PC-3 (cell line): ENCODE measurements at regions not wholly inside any gene's neighbourhood (a gene's known extent, or its start where the extent isn't known, plus 50 kb on each side); places are given as distances from the start of the nearest gene placed in this dataset.

Experiments
- ATAC-seq: fragments of 200-7000 bp; cut with Tn5 transposase; 2 replicates; pipeline ENCODE4 v1.9.1; 2020; ENCODE audit warnings: mild to moderate bottlenecking, moderate library complexity
- BruUV-seq: library from RNA; stranded (reverse); fragments of 400-500 nt; replicated peaks from 2 replicates; lab custom pipeline; 2021; lab: Mats Ljungman, UMichigan
- CTCF ChIA-PET: fragments of 300-600 bp; sonication (Branson Sonifier 250); formaldehyde crosslinking; loops from one replicate; lab custom pipeline; 2022; ENCODE audit warnings: antibody characterized with exemption; lab: Charles Lee
- POLR2A ChIA-PET: fragments of 300-600 bp; sonication (Branson Sonifier 250); formaldehyde crosslinking; loops from one replicate; lab custom pipeline; 2022; ENCODE audit warnings: antibody characterized with exemption; ENCODE audit not compliant: unreplicated experiment; lab: Charles Lee
- DNase-seq: peaks from one replicate; pipeline ENCODE4 v3.0.0-alpha.2; 2015
- H2AFZ ChIP-seq: fragments of 300-600 bp; sonication (generic); 2 replicates; pipeline ENCODE4 v1.6.0; 2016; ENCODE audit warnings: antibody characterized with exemption, low read length
- H3F3A ChIP-seq: fragments of 300-600 bp; sonication (generic); one replicate; pipeline ENCODE4 v1.6.0; 2017; ENCODE audit warnings: antibody characterized with exemption, low read length, control low read depth, mild to moderate bottlenecking; ENCODE audit not compliant: unreplicated experiment
- H3K27ac ChIP-seq: fragments of 300-600 bp; sonication (generic); 2 replicates; pipeline ENCODE4 v1.5.1; 2016; ENCODE audit warnings: mild to moderate bottlenecking, low read length
- H3K27me3 ChIP-seq: fragments of 300-600 bp; sonication (generic); 2 replicates; pipeline ENCODE4 v1.6.1; 2016; ENCODE audit warnings: low read length, mixed read lengths
- H3K36me3 ChIP-seq: fragments of 300-600 bp; sonication (generic); 2 replicates; pipeline ENCODE4 v1.6.1; 2016; ENCODE audit warnings: low read depth, mixed run types, low read length, mixed read lengths
- H3K4me1 ChIP-seq: fragments of 300-600 bp; sonication (generic); 2 replicates; pipeline ENCODE4 v1.5.1; 2016; ENCODE audit warnings: low read length; ENCODE audit not compliant: insufficient read depth
- H3K4me2 ChIP-seq: fragments of 300-600 bp; sonication (generic); 2 replicates; pipeline ENCODE4 v1.6.0; 2016; ENCODE audit warnings: low read length
- H3K4me3 ChIP-seq: fragments of 300-600 bp; sonication (generic); 2 replicates; pipeline ENCODE4 v1.5.1; 2016; ENCODE audit warnings: mild to moderate bottlenecking, low read length, mixed read lengths
- H3K79me2 ChIP-seq: fragments of 300-600 bp; sonication (generic); 2 replicates; pipeline ENCODE4 v1.6.1; 2017; ENCODE audit warnings: low read length, mixed read lengths
- H3K9ac ChIP-seq: fragments of 300-600 bp; sonication (generic); 2 replicates; pipeline ENCODE4 v1.6.0; 2016; ENCODE audit warnings: mild to moderate bottlenecking, low read length
- H3K9me2 ChIP-seq: fragments of 300-600 bp; sonication (generic); replicated peaks from 2 replicates; pipeline ENCODE4 v1.6.1; 2016; ENCODE audit warnings: mixed run types, low read length, mixed read lengths
- H3K9me3 ChIP-seq: fragments of 300-600 bp; sonication (generic); 2 replicates; pipeline ENCODE4 v1.6.1; 2016; ENCODE audit warnings: low read length, mixed read lengths
- H4K20me1 ChIP-seq: fragments of 300-600 bp; sonication (generic); 2 replicates; pipeline ENCODE4 v1.6.1; 2016; ENCODE audit warnings: low read length, mixed read lengths
- CTCF ChIP-seq: fragments of 300-600 bp; sonication (generic); conservative IDR thresholded peaks from 2 replicates; pipeline ENCODE4 v1.5.1; 2017; ENCODE audit warnings: antibody characterized with exemption, low read depth, mild to moderate bottlenecking, low read length
- EZH2 ChIP-seq: fragments of 300-600 bp; sonication (generic); IDR thresholded peaks from one replicate; pipeline ENCODE4 v1.6.1; 2017; ENCODE audit warnings: antibody characterized with exemption, mild to moderate bottlenecking, low read length; ENCODE audit not compliant: unreplicated experiment
- EZH2phosphoT487 ChIP-seq: fragments of 300-600 bp; sonication (generic); IDR thresholded peaks from 2 replicates; pipeline ENCODE4 v1.6.1; 2018; ENCODE audit warnings: mild to moderate bottlenecking, antibody characterized with exemption, low read length, borderline replicate concordance
- intact Hi-C: fragments of 100-400 bp; cut with micrococcal nuclease; formaldehyde crosslinking; loops from 2 replicates; pipeline ENCODE4 v1.9.0; 2023

DNA sequence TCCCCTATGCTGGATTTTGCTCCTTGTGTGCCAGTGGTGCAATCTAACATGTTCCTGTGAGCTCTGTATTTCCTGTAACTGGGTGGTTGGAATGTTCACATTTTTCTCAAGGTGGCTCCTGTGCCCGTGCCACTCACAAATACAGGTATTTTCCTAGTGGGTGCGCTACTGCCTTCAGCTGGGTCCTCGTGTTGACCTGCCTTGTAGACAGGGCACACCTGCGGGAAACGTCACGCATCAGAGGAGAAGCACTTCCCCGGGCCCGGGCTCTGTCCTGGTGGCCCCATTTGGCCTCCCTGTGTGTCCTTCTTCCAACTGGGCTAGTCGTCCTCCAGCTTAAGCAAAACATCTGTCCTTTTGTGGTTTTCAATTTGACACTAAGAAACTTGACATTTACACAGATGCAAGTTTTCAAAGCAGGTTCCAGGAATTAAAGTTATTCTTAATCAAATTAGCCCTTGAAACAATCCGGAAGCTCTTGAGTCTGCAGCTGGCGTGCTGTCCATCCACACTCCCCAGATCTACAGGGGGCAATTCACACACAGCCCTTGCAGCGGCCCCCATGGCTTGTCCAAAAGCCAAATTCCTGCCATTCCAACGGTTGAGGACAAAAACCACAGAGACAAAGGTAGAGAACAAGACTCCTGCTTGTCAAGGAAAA, 275.1 kb downstream of the CDC5L start:
- no peak overlapping the region for H3K4me2 ChIP-seq
- POLR2A ChIA-PET, result no interaction called here
- H3K27ac ChIP-seq, result no peak overlapping the region

GRCh38 chr6:44663860-44664634, 276.5 kb downstream of the CDC5L start:
- Histone ChIP-seq H3K4me3 (no peak overlapping the region), H3K4me1 (no peaks in the 10 kb centered on the region), H3K36me3 (no peaks in the 10 kb centered on the region), H3K27ac (no peak overlapping the region), H4K20me1 (no peaks in the 10 kb centered on the region), H3K27me3 (no peaks in the 10 kb centered on the region), H3F3A (no peaks in the 10 kb centered on the region), H3K4me2 (no peak overlapping the region), H3K79me2 (no peaks in the 10 kb centered on the region), H3K9ac (no peak overlapping the region), H3K9me3 (no peaks in the 10 kb centered on the region), H3K9me2 (no peaks in the 10 kb centered on the region), H2AFZ (no peak overlapping the region)
- no peak for TF ChIP-seq EZH2phosphoT487
- no peak for TF ChIP-seq EZH2
- no peak for TF ChIP-seq CTCF
- no peak for ATAC-seq
- CTCF ChIA-PET, result no interaction called here
- intact Hi-C loops, result no loop called here
- POLR2A ChIA-PET, result interaction anchor here (0.6 kb wide), 1 partner anchor 58 kb away, joined by 7 read pairs; no protein-coding TSS in a partner anchor
- DNase-seq, result no peak
- no TSS peak for BruUV-seq

More for the DNA sequence above, 275.1 kb downstream of the CDC5L start:
- Histone ChIP-seq H3K4me1 (no peaks in the 10 kb centered on the region), H3K4me3 (no peak overlapping the region), H3K9me2 (no peaks in the 10 kb centered on the region), H3K27me3 (no peaks in the 10 kb centered on the region), H3K9ac (no peak overlapping the region), H3K79me2 (no peaks in the 10 kb centered on the region), H2AFZ (no peak overlapping the region), H3K9me3 (no peaks in the 10 kb centered on the region), H3F3A (no peaks in the 10 kb centered on the region), H4K20me1 (no peaks in the 10 kb centered on the region), H3K36me3 (no peaks in the 10 kb centered on the region)
- no peak for ATAC-seq
- intact Hi-C loops, result no loop called here
- TF ChIP-seq EZH2, result no peak
- TF ChIP-seq EZH2phosphoT487, result no peak
- no peak for TF ChIP-seq CTCF
- CTCF ChIA-PET, result no interaction called here
- BruUV-seq, result no TSS peak
- DNase-seq, result no peak

- Histone ChIP-seq H4K20me1 (no peaks in the 10 kb centered on the region), H3K36me3 (no peaks in the 10 kb centered on the region), H2AFZ (no peak overlapping the region), H3K9me2 (no peaks in the 10 kb centered on the region), H3K79me2 (no peaks in the 10 kb centered on the region), H3K27me3 (no peaks in the 10 kb centered on the region), H3K4me1 (no peaks in the 10 kb centered on the region), H3K4me3 (no peak overlapping the region), H3K9ac (no peak overlapping the region), H3K27ac (no peak overlapping the region), H3F3A (no peaks in the 10 kb centered on the region), H3K9me3 (no peaks in the 10 kb centered on the region), H3K4me2 (no peak overlapping the region)
- BruUV-seq, result no TSS peak
- intact Hi-C loops, result no loop called here
- ATAC-seq (no peak), DNase-seq (no peak)
- TF ChIP-seq EZH2 (no peak), CTCF (no peak), EZH2phosphoT487 (no peak)
- CTCF ChIA-PET, result no interaction called here
- POLR2A ChIA-PET, result interaction anchor here (0.6 kb wide), 1 partner anchor 10 kb away, joined by 3 read pairs; no protein-coding TSS in a partner anchor
These were observed 277.2 kb downstream of the CDC5L start for GRCh38 chr6:44664716-44665115.
